Retinal pigment epithelial cell (primary cell): ENCODE measurements at regions not wholly inside any gene's neighbourhood (a gene's known extent, or its start where the extent isn't known, plus 50 kb on each side); places are given as distances from the start of the nearest gene placed in this dataset.

Experiments used
- DNase-seq: peaks from one replicate; pipeline ENCODE4 v3.0.0-alpha.2; 2010; ENCODE audit warnings: low read depth
- H3K4me3 ChIP-seq: 2 replicates; pipeline ENCODE4 v1.5.1; 2011; ENCODE audit warnings: mild to moderate bottlenecking, low read length, control low read depth, moderate library complexity
- TF ChIP-seq, protein P1 (sequence below): conservative IDR thresholded peaks from 2 replicates; pipeline ENCODE4 v1.5.1; 2011; ENCODE audit warnings: low read depth, low read length, control low read depth, inconsistent platforms

DNA sequence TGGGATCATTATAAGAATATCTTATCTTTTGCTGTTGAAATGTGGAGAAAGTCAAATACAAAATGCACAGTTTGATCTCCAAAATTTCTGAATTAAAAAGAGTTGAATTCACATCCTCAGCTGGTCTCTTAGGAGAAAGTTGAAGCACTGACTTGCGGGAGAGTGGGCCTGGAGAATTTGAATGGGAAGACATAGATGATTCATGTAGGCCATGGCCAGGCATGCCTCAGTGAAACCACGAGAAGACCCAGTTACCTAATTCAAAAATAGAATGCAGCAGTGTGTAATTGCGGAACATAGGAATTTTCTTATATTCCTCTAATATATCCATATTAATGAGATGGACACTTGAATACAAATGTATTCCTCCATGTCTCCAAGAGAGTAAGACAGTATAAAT lies 53.0 kb upstream of the DTNBP1 start:
- TF ChIP-seq, protein P1, sequence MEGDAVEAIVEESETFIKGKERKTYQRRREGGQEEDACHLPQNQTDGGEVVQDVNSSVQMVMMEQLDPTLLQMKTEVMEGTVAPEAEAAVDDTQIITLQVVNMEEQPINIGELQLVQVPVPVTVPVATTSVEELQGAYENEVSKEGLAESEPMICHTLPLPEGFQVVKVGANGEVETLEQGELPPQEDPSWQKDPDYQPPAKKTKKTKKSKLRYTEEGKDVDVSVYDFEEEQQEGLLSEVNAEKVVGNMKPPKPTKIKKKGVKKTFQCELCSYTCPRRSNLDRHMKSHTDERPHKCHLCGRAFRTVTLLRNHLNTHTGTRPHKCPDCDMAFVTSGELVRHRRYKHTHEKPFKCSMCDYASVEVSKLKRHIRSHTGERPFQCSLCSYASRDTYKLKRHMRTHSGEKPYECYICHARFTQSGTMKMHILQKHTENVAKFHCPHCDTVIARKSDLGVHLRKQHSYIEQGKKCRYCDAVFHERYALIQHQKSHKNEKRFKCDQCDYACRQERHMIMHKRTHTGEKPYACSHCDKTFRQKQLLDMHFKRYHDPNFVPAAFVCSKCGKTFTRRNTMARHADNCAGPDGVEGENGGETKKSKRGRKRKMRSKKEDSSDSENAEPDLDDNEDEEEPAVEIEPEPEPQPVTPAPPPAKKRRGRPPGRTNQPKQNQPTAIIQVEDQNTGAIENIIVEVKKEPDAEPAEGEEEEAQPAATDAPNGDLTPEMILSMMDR: no peak
- no peak overlapping the region for H3K4me3 ChIP-seq
- DNase-seq: no peak

DNA sequence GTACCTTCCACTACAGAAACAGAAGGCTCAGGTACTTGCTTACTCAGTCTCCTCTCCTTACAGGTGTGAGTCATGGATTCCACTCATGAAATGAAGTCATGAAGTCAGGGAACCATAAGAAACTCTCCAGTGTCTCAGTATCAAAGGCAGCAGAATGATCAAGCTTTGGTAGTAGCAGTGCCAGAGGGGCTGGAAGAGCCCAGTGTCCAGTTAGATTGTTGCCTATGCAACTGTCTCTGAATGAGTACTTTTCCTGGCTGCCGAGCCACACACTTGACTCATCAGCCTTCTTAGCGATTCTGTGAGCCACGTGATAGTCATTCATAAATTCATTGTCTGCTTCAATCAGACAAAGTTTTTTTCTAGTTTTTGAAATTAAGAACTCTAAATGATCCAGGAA lies 52.2 kb upstream of the DTNBP1 start:
- H3K4me3 ChIP-seq: no peak overlapping the region
- TF ChIP-seq, protein P1: no peak
- no peak for DNase-seq

DNA sequence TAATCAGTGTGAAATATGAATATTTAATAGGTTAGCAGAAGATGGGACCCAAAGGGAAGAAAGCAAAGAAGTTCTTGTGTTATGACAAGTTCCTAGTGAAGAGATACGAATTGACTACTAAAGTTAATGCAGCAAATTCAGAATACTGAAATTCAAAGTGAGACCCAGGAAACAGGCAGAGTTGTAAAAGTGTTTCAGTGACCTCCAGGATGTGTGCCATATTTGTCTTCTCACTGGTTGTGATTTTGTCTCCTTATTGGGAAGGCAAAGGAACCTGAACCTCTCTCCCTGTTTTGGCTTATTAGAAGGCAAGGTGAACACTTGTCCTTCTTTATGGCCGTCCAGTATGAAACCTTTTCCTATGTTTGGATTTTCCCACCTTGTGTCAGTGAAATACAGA lies 51.8 kb upstream of the DTNBP1 start:
- TF ChIP-seq, protein P1: no peak
- no peak for DNase-seq
- H3K4me3 ChIP-seq: no peak overlapping the region

DNA sequence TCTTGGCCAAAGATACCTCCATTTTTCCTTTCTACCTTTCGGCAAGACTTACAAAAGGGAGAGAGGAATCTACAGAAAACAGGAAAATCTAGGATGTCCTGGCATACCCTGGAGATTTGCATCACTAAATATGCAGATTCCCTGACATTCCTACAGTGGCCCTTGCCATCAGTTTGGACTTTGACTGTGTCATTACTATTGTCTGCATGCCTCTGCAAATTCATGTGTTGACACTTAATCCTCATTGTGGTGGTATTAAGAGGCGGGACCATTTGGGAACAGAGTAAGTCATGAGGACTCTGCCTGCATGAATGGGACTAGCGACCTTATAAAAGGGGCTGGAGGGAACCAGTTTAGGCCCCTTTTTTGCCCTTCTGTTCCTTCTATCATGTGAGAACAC lies 50.5 kb upstream of the DTNBP1 start:
- H3K4me3 ChIP-seq: no peak overlapping the region
- TF ChIP-seq, protein P1: no peak

DNA sequence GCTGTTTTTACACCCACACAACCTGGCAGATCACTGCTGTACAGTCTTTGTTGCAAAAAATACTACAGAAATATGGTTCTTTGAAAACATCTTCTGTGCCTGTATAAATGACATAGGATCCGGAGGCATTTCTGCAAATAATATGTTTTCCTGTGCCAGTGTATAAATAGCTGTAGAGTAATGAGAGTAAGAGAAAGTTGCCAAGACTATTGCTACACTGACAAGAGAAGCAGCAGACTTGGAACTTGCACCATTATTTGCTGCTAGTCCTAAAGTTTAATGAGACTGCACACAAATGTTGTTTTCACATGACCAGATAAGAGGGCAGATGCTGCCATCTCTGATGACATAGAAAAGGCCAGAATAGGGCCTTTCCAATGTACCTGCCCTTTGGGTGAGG lies 50.0 kb upstream of the DTNBP1 start:
- H3K4me3 ChIP-seq: no peak overlapping the region
- TF ChIP-seq, protein P1: no peak

More for the DNA sequence above, 50.5 kb upstream of the DTNBP1 start:
- no peak for DNase-seq

More for the DNA sequence above, 50.0 kb upstream of the DTNBP1 start:
- no peak for DNase-seq
